ENCODE measurements at regions not wholly inside any gene's neighbourhood (a gene's known extent, or its start where the extent isn't known, plus 50 kb on each side); places are given as distances from the start of the nearest gene placed in this dataset.

DNA sequence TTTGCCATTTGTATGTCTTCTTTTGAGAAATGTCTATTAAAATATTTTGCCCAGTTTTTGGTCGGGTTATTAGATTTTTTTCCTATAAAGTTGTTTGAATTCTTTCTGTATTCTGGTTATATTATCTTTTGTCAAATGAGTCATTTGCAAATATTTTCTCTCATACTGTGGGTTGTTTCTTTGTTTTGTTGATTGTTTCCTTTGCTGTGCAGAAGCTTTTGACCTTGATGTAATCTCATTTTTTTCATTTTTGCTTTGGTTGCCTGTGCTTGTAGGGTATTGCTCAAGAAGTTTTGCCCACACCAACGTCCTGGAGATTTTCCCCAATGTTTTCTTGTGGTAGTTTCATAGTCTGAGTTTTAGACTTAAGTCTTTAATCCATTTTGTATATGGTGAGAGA, 245.7 kb downstream of the ADCYAP1 start:
- TF ChIP-seq, protein P1, sequence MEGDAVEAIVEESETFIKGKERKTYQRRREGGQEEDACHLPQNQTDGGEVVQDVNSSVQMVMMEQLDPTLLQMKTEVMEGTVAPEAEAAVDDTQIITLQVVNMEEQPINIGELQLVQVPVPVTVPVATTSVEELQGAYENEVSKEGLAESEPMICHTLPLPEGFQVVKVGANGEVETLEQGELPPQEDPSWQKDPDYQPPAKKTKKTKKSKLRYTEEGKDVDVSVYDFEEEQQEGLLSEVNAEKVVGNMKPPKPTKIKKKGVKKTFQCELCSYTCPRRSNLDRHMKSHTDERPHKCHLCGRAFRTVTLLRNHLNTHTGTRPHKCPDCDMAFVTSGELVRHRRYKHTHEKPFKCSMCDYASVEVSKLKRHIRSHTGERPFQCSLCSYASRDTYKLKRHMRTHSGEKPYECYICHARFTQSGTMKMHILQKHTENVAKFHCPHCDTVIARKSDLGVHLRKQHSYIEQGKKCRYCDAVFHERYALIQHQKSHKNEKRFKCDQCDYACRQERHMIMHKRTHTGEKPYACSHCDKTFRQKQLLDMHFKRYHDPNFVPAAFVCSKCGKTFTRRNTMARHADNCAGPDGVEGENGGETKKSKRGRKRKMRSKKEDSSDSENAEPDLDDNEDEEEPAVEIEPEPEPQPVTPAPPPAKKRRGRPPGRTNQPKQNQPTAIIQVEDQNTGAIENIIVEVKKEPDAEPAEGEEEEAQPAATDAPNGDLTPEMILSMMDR (IDR thresholded peaks at IDR 0.05), result no peak
- TF ChIP-seq ZFX (IDR thresholded peaks at IDR 0.05; ENCODE audit: borderline replicate concordance), result no peak

Measured in 22Rv1 (cell line).